CD14-positive monocyte (primary cell): ENCODE measurements at regions not wholly inside any gene's neighbourhood (a gene's known extent, or its start where the extent isn't known, plus 50 kb on each side); places are given as distances from the start of the nearest gene placed in this dataset.
A peak's percentile ranks its signal among the peaks of the same experiment; 100 is the strongest.

ENCODE experiments used
- DNase-seq, 3 donors: peaks; one replicate each; pipeline ENCODE4 v3.0.0-alpha.2; 2011 to 2022
- H2AFZ ChIP-seq: 2 replicates; pipeline ENCODE4 v1.6.0; 2012; ENCODE audit warnings: mild to moderate bottlenecking, low read depth, low read length, inconsistent platforms; ENCODE audit not compliant: insufficient read depth, poor library complexity, severe bottlenecking
- H3K27ac ChIP-seq, 2 donors: 1 replicate in 1 of 2; 2 replicates in 1 of 2; pipeline ENCODE4 v1.5.1; 2012 to 2013; ENCODE audit warnings: low read length in 2 of 2, control low read depth in 1 of 2, inconsistent platforms in 1 of 2, low read depth in 1 of 2, mild to moderate bottlenecking in 1 of 2
- H3K27me3 ChIP-seq, 2 donors: one replicate each; pipeline versions ENCODE4 v1.6.0 to v1.6.1; 2011 to 2013; ENCODE audit warnings: low read length in 2 of 2; ENCODE audit not compliant: control insufficient read depth in 2 of 2, insufficient read depth in 2 of 2
- H3K36me3 ChIP-seq, 2 donors: replicated peaks in 1 of 2; 1 replicate in 1 of 2; 2 replicates in 1 of 2; pipeline versions ENCODE4 v1.5.1 to v1.6.1; 2012 to 2013; ENCODE audit warnings: low read length in 2 of 2, control low read depth in 1 of 2, inconsistent platforms in 1 of 2, mild to moderate bottlenecking in 1 of 2; ENCODE audit not compliant: insufficient read depth in 2 of 2, control insufficient read depth in 1 of 2
- H3K4me1 ChIP-seq, 2 donors: 1 replicate in 1 of 2; 2 replicates in 1 of 2; pipeline versions ENCODE4 v1.5.1 to v1.6.1; 2012 to 2013; ENCODE audit warnings: low read length in 2 of 2, control low read depth in 1 of 2, inconsistent platforms in 1 of 2, mild to moderate bottlenecking in 1 of 2, moderate library complexity in 1 of 2; ENCODE audit not compliant: insufficient read depth in 2 of 2, control insufficient read depth in 1 of 2
- H3K4me2 ChIP-seq: replicated peaks from 2 replicates; pipeline ENCODE3; 2012; ENCODE audit warnings: low read length, moderate library complexity, mild to moderate bottlenecking; ENCODE audit not compliant: poor library complexity, severe bottlenecking; ENCODE audit errors: extremely low read depth
- H3K4me3 ChIP-seq, 3 experiments: fragments of 200-600 bp in 1 of 3; sonication (generic) in 1 of 3; replicated peaks in 1 of 3; 1 replicate in 2 of 3; 2 replicates in 1 of 3; pipeline ENCODE4 v1.5.1; 2011 to 2013; ENCODE audit warnings: low read length in 3 of 3, mild to moderate bottlenecking in 3 of 3, control low read depth in 2 of 3, low read depth in 2 of 3, inconsistent platforms in 1 of 3, moderate library complexity in 1 of 3
- H3K79me2 ChIP-seq: 2 replicates; pipeline ENCODE4 v1.6.0; 2012; ENCODE audit warnings: mild to moderate bottlenecking, control low read depth, inconsistent platforms, low read length, moderate library complexity; ENCODE audit not compliant: insufficient read depth
- H3K9ac ChIP-seq: 2 replicates; pipeline ENCODE4 v1.6.0; 2017; ENCODE audit warnings: low read length, mild to moderate bottlenecking; ENCODE audit not compliant: insufficient read depth, poor library complexity, severe bottlenecking
- H3K9me3 ChIP-seq, 2 donors: replicated peaks in 1 of 2; 1 replicate in 1 of 2; 2 replicates in 1 of 2; pipeline versions ENCODE4 v1.5.1 to v1.6.1; 2012 to 2013; ENCODE audit warnings: low read length in 2 of 2, control low read depth in 1 of 2; ENCODE audit not compliant: control insufficient read depth in 1 of 2, insufficient read depth in 1 of 2
- H4K20me1 ChIP-seq: 2 replicates; pipeline ENCODE4 v1.6.0; 2012; ENCODE audit warnings: mild to moderate bottlenecking, low read length, control low read depth, moderate library complexity; ENCODE audit not compliant: insufficient read depth
- H3K27ac Mint-ChIP-seq, 7 donors: one replicate each; pipeline ENCODE4 v1.8.0; 2020; ENCODE audit warnings: mild to moderate bottlenecking in 7 of 7, mixed read lengths in 7 of 7, moderate library complexity in 6 of 7, inconsistent platforms in 2 of 7
- H3K27me3 Mint-ChIP-seq, 3 donors: one replicate each; pipeline ENCODE4 v1.8.0; 2021 to 2022; ENCODE audit warnings: low read depth in 3 of 3, mild to moderate bottlenecking in 3 of 3, mixed read lengths in 3 of 3, moderate library complexity in 3 of 3, inconsistent platforms in 1 of 3
- H3K36me3 Mint-ChIP-seq, 2 donors: one replicate each; pipeline ENCODE4 v1.8.0; 2020; ENCODE audit warnings: mixed read lengths in 2 of 2, inconsistent platforms in 1 of 2, mild to moderate bottlenecking in 1 of 2
- H3K4me1 Mint-ChIP-seq: one replicate; pipeline ENCODE4 v1.8.0; 2020; ENCODE audit warnings: mild to moderate bottlenecking, mixed read lengths
- H3K4me3 Mint-ChIP-seq, 2 donors: one replicate each; pipeline ENCODE4 v1.8.0; 2020; ENCODE audit warnings: mild to moderate bottlenecking in 2 of 2, mixed read lengths in 2 of 2, moderate library complexity in 1 of 2
- H3K9me3 Mint-ChIP-seq, 7 donors: one replicate each; pipeline ENCODE4 v1.8.0; 2020 to 2022; ENCODE audit warnings: mixed read lengths in 7 of 7, mild to moderate bottlenecking in 6 of 7, moderate library complexity in 6 of 7, inconsistent platforms in 2 of 7
- WGBS: methylation state at CpG from one replicate; pipeline ENCODE4 v1.1.5; 2013; ENCODE audit warnings: missing lambda C conversion rate; ENCODE audit not compliant: insufficient coverage; 5-methylcytosine and 5-hydroxymethylcytosine counted together
- intact Hi-C, 2 donors: fragments of 100-400 bp; cut with micrococcal nuclease; formaldehyde crosslinking; loops; one replicate each; pipeline versions ENCODE4 v1.15.0 to v1.15.1; 2023
- TF ChIP-seq, protein P1 (sequence below): fragments of 200-600 bp; IDR thresholded peaks from one replicate; pipeline ENCODE4 v1.8.0; 2022; ENCODE audit warnings: antibody characterized with exemption, mild to moderate bottlenecking

GRCh38 chr17:79185671-79186070 lies 111.0 kb downstream of the ENGASE start:
- no peak overlapping the region for H3K4me3 Mint-ChIP-seq
- intact Hi-C loops, result no loop called here
- peaks cover 3% of the 10 kb centered on the region for H3K4me1 Mint-ChIP-seq
- H3K4me2 ChIP-seq, result no peak overlapping the region
- H3K36me3 Mint-ChIP-seq, result no peaks in the 10 kb centered on the region
- no peak overlapping the region for H3K4me3 ChIP-seq
- no peak overlapping the region for H3K27ac Mint-ChIP-seq
- TF ChIP-seq, protein P1, sequence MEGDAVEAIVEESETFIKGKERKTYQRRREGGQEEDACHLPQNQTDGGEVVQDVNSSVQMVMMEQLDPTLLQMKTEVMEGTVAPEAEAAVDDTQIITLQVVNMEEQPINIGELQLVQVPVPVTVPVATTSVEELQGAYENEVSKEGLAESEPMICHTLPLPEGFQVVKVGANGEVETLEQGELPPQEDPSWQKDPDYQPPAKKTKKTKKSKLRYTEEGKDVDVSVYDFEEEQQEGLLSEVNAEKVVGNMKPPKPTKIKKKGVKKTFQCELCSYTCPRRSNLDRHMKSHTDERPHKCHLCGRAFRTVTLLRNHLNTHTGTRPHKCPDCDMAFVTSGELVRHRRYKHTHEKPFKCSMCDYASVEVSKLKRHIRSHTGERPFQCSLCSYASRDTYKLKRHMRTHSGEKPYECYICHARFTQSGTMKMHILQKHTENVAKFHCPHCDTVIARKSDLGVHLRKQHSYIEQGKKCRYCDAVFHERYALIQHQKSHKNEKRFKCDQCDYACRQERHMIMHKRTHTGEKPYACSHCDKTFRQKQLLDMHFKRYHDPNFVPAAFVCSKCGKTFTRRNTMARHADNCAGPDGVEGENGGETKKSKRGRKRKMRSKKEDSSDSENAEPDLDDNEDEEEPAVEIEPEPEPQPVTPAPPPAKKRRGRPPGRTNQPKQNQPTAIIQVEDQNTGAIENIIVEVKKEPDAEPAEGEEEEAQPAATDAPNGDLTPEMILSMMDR, result no peak
- H3K27me3 Mint-ChIP-seq, result peaks cover 40 to 66% (median 42%) of the 10 kb centered on the region in 3 donors
- H3K4me1 ChIP-seq, result no peaks in the 10 kb centered on the region
- H3K9me3 ChIP-seq, result no peaks in the 10 kb centered on the region
- H3K79me2 ChIP-seq, result no peaks in the 10 kb centered on the region
- no peak overlapping the region for H3K9ac ChIP-seq
- H2AFZ ChIP-seq, result no peak overlapping the region
- H4K20me1 ChIP-seq, result no peaks in the 10 kb centered on the region
- no peak overlapping the region for H3K27ac ChIP-seq
- DNase-seq, result no peak
- peaks cover 0 to 43% of the 10 kb centered on the region in 2 donors for H3K27me3 ChIP-seq
- peaks cover 0 to 2% (median 0%) of the 10 kb centered on the region in 7 donors for H3K9me3 Mint-ChIP-seq
- no peaks in the 10 kb centered on the region for H3K36me3 ChIP-seq
- WGBS, result 85% methylated on average over 4 of the region's 4 CpGs

- WGBS, result 58% methylated on average over 8 of the region's 10 CpGs
- H3K79me2 ChIP-seq, result no peaks in the 10 kb centered on the region
- Mint-ChIP-seq H3K9me3 (peaks cover 0 to 2% (median 0%) of the 10 kb centered on the region in 7 donors), H3K36me3 (no peaks in the 10 kb centered on the region), H3K4me1 (peaks cover 3% of the 10 kb centered on the region), H3K4me3 (peak overlapping the region in 1 of 2 donors; percentile 71), H3K27ac (no peak overlapping the region), H3K27me3 (peaks cover 37 to 59% (median 41%) of the 10 kb centered on the region in 3 donors)
- no peak overlapping the region for H2AFZ ChIP-seq
- intact Hi-C loops, result no loop called here
- peaks cover 0 to 40% of the 10 kb centered on the region in 2 donors for H3K27me3 ChIP-seq
- DNase-seq, result no peak
- H4K20me1 ChIP-seq, result no peaks in the 10 kb centered on the region
- TF ChIP-seq, protein P1, result no peak
- no peaks in the 10 kb centered on the region for H3K36me3 ChIP-seq
- H3K9ac ChIP-seq, result no peak overlapping the region
- no peaks in the 10 kb centered on the region for H3K4me1 ChIP-seq
- H3K27ac ChIP-seq, result no peak overlapping the region
- no peak overlapping the region for H3K4me2 ChIP-seq
- no peak overlapping the region for H3K4me3 ChIP-seq
- no peaks in the 10 kb centered on the region for H3K9me3 ChIP-seq
These were observed 109.6 kb downstream of the ENGASE start for GRCh38 chr17:79184219-79184618.
